ENCODE measurements at regions not wholly inside any gene's neighbourhood (a gene's known extent, or its start where the extent isn't known, plus 50 kb on each side); places are given as distances from the start of the nearest gene placed in this dataset.

- H3K4me1 Mint-ChIP-seq (ENCODE audit: unreplicated experiment): no peaks in the 10 kb centered on the region
- TF ChIP-seq CTCF (IDR thresholded peaks at IDR 0.05; ENCODE audit: unreplicated experiment): no peak
- H3K36me3 Mint-ChIP-seq (ENCODE audit: low read depth, unreplicated experiment): no peaks in the 10 kb centered on the region
- H3K27me3 Mint-ChIP-seq (ENCODE audit: unreplicated experiment): peaks cover 2% of the 10 kb centered on the region
- H3K4me3 Mint-ChIP-seq (ENCODE audit: unreplicated experiment): no peak overlapping the region
- H3K27ac Mint-ChIP-seq (ENCODE audit: unreplicated experiment): no peak overlapping the region
- no peak for DNase-seq (ENCODE audit: low spot score)
- H3K9me3 Mint-ChIP-seq (ENCODE audit: unreplicated experiment): no peaks in the 10 kb centered on the region
Measured at GRCh38 chr6:147058786-147059385, 145.3 kb upstream of the STXBP5 start.

- no peak for TF ChIP-seq CTCF (IDR thresholded peaks at IDR 0.05; ENCODE audit: unreplicated experiment)
- H3K36me3 Mint-ChIP-seq (ENCODE audit: low read depth, unreplicated experiment): peaks cover 4% of the 10 kb centered on the region
- DNase-seq (ENCODE audit: low spot score): no peak
- no peak overlapping the region for H3K27ac Mint-ChIP-seq (ENCODE audit: unreplicated experiment)
- H3K4me3 Mint-ChIP-seq (ENCODE audit: unreplicated experiment): no peak overlapping the region
- H3K4me1 Mint-ChIP-seq (ENCODE audit: unreplicated experiment): no peaks in the 10 kb centered on the region
- peaks cover 2% of the 10 kb centered on the region for H3K27me3 Mint-ChIP-seq (ENCODE audit: unreplicated experiment)
- no peaks in the 10 kb centered on the region for H3K9me3 Mint-ChIP-seq (ENCODE audit: unreplicated experiment)
Measured at GRCh38 chr6:147060636-147061035, 143.6 kb upstream of the STXBP5 start.

GRCh38 chr6:147061252-147061651, 143.0 kb upstream of the STXBP5 start:
- H3K9me3 Mint-ChIP-seq (ENCODE audit: unreplicated experiment): no peaks in the 10 kb centered on the region
- peaks cover 2% of the 10 kb centered on the region for H3K27me3 Mint-ChIP-seq (ENCODE audit: unreplicated experiment)
- no peak for TF ChIP-seq CTCF (IDR thresholded peaks at IDR 0.05; ENCODE audit: unreplicated experiment)

GRCh38 chr6:147063469-147064031, 140.7 kb upstream of the STXBP5 start:
- peaks cover 9% of the 10 kb centered on the region for H3K36me3 Mint-ChIP-seq (ENCODE audit: low read depth, unreplicated experiment)
- no peak for TF ChIP-seq CTCF (IDR thresholded peaks at IDR 0.05; ENCODE audit: unreplicated experiment)
- no peaks in the 10 kb centered on the region for H3K27me3 Mint-ChIP-seq (ENCODE audit: unreplicated experiment)
- H3K4me1 Mint-ChIP-seq (ENCODE audit: unreplicated experiment): no peaks in the 10 kb centered on the region
- H3K9me3 Mint-ChIP-seq (ENCODE audit: unreplicated experiment): no peaks in the 10 kb centered on the region
- no peak overlapping the region for H3K4me3 Mint-ChIP-seq (ENCODE audit: unreplicated experiment)
- no peak overlapping the region for H3K27ac Mint-ChIP-seq (ENCODE audit: unreplicated experiment)
- no peak for DNase-seq (ENCODE audit: low spot score)

More at GRCh38 chr6:147061252-147061651, 143.0 kb upstream of the STXBP5 start:
- no peak for DNase-seq (ENCODE audit: low spot score)
- Mint-ChIP-seq H3K4me1 (ENCODE audit: unreplicated experiment) (no peaks in the 10 kb centered on the region), H3K27ac (ENCODE audit: unreplicated experiment) (no peak overlapping the region), H3K4me3 (ENCODE audit: unreplicated experiment) (no peak overlapping the region), H3K36me3 (ENCODE audit: low read depth, unreplicated experiment) (peaks cover 4% of the 10 kb centered on the region)

- no peaks in the 10 kb centered on the region for H3K4me1 Mint-ChIP-seq (ENCODE audit: unreplicated experiment)
- H3K9me3 Mint-ChIP-seq (ENCODE audit: unreplicated experiment): no peaks in the 10 kb centered on the region
- no peak for TF ChIP-seq CTCF (IDR thresholded peaks at IDR 0.05; ENCODE audit: unreplicated experiment)
- H3K36me3 Mint-ChIP-seq (ENCODE audit: low read depth, unreplicated experiment): peaks cover 17% of the 10 kb centered on the region
- no peak for DNase-seq (ENCODE audit: low spot score)
- no peaks in the 10 kb centered on the region for H3K27me3 Mint-ChIP-seq (ENCODE audit: unreplicated experiment)
- no peak overlapping the region for H3K4me3 Mint-ChIP-seq (ENCODE audit: unreplicated experiment)
- no peak overlapping the region for H3K27ac Mint-ChIP-seq (ENCODE audit: unreplicated experiment)
Measured at GRCh38 chr6:147065786-147066185, 138.4 kb upstream of the STXBP5 start.
